ENCODE measurements at regions not wholly inside any gene's neighbourhood (a gene's known extent, or its start where the extent isn't known, plus 50 kb on each side); places are given as distances from the start of the nearest gene placed in this dataset.
"Not testable (repeated sequence)": the region's sequence is repeated elsewhere in the genome, so short reads cannot be mapped to it uniquely, and the experiment has no call there.

DNA sequence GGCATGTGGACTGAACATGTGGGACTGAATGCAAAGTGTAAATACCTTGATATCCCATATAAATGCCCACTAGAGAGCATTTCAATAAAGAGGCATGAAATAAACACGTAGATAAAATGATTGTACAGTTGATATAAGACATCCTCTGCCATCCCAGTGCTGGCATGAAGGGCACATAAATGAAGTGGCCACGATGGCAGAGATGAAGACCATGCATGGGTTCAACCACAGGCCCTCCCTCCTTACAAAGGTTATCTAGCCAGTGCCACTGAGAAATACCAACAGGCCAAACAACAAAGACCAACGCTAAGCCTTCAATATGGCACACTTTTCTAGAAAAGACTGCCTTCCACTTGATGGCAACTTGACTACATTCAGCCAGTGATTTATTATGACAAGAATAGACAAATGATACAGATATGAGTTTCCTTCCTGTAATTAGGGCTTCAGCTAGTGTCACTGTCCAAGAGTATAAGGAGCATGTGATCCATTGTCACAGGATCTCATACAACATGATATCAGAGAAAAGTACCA is 493.9 kb upstream of the MAP2 start:
- DNase-seq (ENCODE audit: low spot score) = no peak

DNA sequence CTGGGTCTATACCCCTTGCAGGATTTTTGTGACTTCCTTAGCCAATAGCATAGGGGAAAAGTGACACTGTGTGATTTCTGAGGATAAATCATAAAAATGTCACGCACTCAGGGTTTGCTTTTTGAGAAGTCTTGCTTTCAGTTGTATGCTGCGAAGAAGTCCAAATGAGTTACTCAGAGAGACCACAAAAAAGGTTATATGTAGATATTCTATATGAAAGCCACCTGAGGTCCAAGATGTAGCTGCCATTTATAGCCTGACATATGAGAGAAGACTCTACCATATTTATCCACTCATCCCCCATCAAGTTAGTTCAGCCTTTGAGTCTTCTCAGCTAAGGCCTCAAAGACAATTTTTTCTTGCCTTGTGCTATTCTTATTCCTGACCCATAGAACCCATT is 488.3 kb upstream of the MAP2 start:
- DNase-seq (ENCODE audit: low spot score) = no peak

DNA sequence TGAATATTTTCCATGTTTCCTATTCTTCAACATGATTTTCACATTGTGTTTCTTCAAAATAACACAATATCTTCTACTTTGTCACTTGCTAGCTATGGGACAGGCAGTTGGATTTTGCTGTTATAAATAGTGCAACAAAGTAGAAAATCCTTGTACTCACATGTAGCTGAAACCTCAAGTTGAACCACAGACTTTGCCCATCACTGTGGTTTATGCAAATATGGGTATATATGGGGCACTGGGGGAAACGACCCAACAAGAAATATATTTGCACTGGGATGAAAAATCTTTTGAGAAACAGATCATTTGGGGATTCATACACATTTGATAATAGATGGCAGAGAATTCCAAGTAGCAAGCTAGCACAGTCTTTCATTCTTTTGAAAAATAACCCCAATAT is 486.3 kb upstream of the MAP2 start:
- no peak for DNase-seq (ENCODE audit: low spot score)

DNA sequence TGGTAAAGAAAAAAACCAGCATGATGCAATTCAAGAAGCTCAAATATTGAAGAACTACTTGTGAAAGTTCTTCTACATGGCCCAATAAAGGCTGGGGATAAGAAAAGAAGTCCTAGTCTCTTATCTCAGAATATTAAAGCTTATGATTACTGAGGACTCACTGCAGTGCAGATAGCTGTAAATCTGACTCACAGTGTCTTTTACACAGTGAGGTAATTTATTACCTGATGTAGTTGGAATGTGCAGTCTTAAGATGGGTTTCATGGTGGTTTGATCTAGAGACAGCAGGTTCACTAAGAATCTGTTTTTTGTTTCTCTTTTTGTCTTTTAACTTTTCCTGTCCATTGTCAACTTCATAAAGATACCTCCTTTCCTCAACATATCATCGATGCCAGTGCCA is 484.0 kb upstream of the MAP2 start:
- no peak for DNase-seq (ENCODE audit: low spot score)

DNA sequence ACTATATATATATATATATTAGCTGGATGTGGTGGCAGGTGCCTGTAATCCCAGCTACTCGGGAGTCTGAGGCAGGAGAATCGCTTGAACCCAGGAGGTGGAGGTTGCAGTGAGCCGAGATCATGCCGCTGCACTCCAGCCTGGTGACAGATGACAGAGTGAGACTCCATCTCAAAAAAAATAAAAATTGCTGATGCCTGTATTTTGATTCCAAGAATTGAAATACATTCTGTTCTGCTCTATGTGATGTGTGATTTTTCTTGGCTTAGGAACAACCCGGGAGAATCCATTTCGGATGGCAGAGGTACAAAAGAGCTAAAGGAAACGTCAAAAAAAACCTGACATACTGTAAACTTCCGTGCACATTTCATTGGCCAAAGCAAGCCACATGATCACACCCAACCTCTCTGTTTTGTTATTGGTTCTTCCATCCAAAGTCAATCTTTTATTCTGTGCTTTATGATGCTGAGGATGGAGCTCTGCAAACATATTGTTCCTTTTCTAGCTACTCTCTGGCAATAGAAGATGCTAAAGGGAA is 478.1 kb upstream of the MAP2 start:
- no peak for DNase-seq (ENCODE audit: low spot score)

DNA sequence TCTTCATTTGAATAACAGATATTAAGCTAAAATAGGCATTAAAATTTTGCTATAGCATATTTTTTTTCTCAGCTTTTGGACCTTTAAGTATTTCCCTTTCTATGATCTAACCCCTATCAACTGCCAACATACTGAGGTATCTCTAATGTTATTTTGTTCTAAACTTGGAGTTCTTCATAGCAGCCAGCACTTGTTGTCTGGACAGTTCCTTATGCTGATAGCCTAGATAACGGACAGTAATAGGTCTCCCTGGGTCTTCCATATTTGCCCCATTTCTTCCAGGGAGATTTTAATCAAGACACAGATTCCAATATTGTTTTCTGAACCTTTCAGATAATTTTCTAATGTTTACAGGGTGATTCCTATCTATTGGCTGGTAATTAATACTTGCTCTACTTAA is 475.8 kb upstream of the MAP2 start:
- DNase-seq (ENCODE audit: low spot score) = no peak

DNA sequence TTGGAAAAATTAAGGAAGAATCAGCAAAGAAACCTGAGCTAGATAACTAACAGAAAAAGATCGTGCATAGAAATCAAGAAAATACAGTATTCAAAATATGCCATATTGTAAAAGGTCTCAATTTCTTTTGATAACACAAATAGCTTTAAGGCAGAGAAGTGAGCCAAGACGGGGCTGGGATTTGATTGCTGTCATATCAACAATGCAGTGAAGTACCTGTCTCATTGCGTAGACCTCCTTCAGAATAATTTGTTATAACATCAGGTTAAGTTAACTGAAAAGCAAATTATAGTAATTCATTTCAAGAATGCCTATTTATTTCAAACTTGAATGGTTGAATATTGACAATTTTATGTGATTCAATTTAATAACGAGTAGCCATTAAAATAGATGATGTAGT is 453.8 kb upstream of the MAP2 start:
- DNase-seq (ENCODE audit: low spot score) = no peak

DNA sequence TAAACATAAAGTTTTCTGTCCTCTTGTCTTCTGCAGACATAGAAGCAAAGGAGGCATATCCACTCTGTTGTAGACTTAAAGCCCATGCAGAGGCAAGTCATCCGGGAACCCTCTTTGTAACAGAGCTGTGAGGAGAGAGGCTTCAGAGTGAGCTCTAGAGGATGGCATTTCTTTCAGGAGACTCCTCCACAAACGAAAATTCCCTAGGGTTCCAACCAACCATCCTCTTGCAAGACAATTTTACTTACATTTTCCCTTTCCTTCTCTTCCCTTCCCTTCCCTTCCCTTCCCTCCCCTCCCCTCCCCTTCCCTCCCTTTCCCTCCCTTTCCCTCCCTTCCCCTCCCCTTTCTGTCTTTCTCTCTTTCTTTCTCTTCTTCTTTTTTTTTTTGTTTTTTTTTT is 446.3 kb upstream of the MAP2 start:
- no peak for DNase-seq (ENCODE audit: low spot score)

DNA sequence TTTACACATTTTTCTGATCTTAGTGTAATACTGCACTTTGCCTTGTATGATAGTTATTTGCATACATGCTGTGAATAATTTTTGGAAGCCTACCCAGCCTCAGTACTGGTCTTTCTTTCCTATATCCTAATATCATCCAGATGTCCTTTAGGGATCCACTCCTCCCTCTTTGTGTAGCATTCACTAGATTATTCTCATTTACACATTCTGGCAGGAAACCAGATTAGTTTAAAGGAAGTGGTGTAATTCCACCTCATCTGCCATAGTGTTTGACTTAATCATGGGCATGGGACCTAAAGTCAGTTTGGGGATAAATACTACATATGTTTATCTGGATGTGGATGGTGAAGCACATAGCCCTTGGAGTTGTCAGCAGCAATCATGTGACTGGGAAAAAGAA is 444.9 kb upstream of the MAP2 start:
- no peak for DNase-seq (ENCODE audit: low spot score)

DNA sequence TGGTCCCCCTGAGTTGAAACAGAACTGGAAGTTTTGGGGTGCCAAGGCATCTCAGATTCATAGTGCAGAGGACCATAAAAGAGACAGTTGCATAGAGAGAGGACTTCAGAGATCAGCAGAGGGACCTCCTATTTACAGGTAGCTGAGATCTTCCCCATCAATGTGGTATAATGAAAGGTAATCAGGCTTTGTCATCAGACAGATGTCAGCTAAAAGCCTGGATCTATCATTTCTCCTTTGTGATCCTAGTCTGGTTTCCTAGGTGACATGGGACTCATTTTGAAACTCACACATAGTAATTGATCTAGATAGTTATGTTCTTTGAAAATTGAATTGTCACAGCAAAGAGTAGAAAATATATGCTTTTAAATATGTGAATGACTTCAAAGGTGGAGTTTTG is 443.5 kb upstream of the MAP2 start:
- no peak for DNase-seq (ENCODE audit: low spot score)

DNA sequence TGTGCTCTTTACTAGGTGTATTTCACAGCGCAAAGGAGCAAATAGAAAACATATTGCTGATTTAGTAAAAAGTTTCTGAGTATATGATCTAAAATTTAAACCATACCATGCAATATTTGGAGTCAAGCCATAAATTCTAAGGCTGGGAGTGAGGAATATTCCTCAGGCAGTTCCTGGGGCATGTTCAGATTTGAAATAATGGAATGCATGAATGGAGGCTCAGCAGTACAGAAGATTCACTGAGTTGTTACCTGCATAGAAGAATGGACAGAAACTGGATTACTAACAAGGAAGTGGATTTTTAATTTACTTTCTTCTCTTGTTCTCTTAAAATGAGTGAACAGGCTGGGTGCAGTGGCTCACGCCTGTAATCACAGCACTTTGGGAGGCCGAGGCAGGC is 441.0 kb upstream of the MAP2 start:
- DNase-seq (ENCODE audit: low spot score) = no peak

DNA sequence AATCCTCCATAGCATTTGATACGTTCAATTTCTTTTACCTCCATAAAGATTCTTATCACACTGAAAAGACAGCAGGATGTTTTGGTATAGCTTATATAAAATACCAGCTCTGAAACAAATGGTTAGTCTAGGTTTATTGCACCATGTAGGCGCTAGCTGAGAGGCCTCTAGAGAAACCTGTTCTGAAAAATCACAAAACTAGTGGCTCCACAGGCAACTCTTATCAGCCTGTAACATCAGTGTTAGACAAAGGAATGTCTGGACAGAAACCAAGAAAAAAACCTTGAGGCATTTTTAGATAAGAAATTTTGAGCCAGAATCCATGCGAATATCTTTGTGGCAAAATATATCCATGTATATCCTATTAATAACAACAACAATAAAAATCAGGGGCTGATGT is 440.4 kb upstream of the MAP2 start:
- no peak for DNase-seq (ENCODE audit: low spot score)

DNA sequence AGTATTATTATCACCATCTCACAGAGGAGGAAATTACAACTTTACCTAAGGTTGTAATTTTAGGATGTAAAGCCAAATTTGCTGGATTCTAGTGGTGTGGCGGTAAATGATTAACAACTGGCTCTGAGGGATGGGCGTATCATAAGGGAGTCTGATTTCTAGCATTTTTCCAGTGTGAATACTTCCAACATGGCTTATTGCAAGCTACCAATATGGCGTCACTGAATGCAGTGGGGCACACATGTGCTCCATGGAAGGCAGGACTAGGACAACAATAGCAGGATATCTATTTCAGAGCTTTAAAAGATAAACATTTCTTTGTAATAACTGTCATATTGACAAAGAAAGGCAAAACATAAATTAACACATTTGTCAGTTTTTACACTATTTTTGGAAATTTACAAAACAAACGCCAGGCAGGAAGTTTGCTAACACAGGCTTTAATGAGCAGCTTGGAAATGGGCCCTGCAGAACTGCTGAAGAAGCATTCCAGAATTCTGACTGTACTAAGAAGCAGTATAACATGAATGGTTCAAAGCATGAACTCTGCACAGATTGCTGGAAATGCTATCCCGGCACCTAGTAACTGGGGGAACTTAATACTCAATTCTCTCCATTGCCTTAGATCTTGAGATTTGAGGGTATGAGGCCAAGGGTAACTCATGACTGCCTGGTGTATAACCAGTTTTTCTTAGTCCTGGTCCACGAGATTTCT is 439.3 kb upstream of the MAP2 start:
- DNase-seq (ENCODE audit: low spot score) = no peak

DNA sequence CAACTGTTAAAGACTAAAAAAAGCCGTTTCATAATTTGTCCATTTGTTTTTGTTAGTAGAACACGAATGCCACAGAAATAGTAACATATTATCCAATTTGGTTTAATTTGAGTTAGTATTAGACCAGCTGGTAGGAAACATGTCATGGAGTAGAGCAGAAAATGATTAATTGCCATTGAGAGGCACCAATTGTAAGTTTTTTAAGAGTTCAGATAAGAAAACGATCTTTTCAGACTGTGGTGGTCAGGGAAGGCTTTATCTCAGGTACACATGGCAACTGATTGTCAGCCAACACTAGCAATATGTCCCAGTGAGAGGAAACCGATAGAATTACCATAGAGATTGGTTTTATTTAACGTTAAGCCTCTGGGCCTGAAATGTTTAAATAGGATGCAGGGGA is 438.2 kb upstream of the MAP2 start:
- no peak for DNase-seq (ENCODE audit: low spot score)

DNA sequence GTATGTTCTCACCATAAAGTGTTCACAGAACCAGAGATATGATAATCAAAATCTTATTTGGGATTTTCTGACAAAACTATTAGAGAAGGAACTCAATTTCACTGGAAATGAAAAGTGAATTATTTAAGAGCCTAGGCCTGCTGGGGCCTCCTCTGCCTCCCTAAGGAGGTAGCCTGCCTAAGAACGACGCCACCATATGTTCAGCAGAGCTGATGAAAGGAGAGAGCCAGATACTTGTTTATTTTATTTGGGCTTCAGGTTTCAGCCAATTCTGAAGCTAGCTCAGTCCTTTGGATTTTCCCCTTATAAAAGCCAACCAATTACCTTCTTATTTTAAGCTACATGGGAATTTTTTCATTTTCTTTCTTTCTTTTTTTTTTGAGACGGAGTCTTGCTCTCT is 433.1 kb upstream of the MAP2 start:
- no peak for DNase-seq (ENCODE audit: low spot score)

DNA sequence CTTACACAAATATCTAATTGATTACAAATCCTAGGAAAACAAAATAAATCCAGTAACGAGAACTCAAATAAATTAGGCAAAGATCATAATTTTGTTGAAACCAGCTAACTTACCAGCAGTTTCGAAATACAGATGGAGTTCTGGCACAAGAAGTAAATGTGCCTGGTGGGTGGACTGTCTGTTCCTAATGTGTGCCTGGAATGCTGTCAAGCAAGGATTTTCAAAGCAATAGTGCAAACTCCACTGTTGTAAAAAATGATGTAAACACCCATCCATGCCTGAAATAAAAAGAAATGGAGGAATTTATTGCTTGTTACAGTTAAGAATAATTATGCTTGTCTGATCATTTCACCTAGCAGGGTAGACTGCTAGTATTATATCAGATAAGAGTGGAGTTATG is 423.9 kb upstream of the MAP2 start:
- DNase-seq (ENCODE audit: low spot score) = no peak

DNA sequence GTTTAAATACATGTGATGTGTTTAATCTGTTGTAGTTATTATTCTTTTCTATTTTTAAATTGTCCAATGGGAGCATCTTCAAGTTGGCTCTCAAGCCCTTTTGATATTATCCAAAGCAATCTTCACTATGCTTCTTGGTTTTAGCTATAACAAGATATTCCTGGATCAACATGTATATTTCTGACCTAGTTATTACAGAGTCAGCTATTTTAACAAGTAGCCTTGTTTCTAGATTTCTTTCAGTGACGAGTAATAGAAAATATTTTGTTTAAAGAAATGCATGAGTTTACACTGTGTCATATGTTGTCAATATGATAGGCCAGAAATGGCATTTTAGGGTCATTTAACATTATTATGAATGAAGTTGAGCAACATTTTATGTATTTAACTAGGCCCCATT is 421.8 kb upstream of the MAP2 start:
- no peak for DNase-seq (ENCODE audit: low spot score)

DNA sequence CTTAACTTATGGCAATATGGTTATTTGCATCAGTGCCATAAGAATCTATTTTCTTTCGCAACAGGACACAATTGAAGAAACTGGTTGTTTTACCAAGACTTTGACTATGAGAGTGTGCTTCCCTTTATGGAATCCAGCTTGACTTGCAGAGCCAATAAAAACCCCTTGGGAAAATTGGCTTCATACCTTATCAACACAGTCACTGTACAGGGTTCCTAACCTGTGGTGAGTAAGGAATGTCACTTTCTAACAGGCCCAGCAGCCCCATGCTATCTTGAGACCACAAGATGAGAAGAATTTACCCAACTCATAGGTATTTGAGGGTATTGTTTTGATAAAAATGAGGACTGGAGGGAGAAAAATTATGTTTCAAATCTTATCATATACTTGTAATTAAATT is 418.5 kb upstream of the MAP2 start:
- no peak for DNase-seq (ENCODE audit: low spot score)

DNA sequence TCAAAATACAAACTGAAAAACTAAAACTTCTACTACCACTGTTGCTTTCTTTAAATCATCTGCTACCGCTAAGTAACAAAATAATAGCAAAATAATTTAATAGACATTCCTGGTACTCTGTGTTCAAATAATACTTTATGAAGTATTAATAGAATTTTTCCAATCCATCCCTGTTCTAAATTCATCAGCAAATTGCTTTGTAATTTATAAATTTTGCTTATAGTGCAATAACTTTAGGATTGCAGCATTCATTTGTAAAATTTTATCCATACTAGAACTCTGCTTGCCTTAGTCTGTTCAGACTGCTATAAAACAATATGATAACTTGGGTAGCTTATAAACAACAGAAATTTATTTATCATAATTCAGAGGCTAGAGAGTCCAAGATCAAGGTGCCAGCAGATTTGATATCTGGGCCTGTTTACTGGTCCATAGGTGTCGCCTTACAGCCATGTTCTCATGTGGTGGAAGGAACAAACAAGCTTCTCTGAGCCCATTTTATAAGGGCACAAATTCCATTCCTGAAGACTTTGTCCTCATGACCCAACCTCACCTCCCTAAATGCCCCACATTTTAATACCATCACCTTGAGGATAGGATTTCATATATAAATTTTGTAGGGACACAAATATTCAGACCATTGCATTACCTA is 415.1 kb upstream of the MAP2 start:
- no peak for DNase-seq (ENCODE audit: low spot score)

DNA sequence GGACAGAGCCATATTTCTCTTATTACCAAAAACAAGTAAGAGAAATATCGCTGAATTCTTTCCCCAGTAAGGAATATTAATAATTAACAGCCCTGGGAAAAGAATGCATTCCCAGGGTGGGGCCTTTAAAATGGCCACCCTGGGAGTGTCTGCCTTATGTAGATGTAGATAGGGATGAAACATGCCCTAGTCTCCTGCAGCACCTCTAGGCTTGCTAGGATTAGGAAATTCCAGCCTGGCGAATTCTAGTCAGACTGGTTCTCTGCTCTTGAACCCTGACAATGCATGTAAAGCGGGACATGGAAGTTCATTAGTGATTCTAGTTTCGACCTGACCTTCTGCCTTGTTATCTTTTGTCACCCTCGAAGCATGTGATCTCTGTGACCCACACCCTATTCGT is 405.2 kb upstream of the MAP2 start:
- DNase-seq (ENCODE audit: low spot score) = not testable (repeated sequence)

DNA sequence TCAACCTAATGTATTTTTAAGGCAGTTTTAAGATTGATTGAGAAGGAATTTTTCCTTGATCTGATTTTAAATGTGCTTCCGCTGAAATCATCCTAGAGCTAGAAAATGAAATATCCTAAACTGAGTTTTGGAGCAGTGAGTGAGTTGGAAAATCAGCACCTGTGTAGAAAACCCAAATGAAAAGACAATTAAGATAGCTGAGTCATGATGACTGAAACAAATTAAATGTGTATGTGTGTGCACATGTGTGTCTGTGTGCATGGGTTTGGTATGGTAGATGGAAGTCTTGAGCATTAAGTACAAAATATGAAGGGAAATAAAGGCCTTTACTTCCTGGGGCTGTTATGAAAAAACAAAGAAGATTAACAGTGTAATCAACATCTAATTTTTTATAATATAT is 394.6 kb upstream of the MAP2 start:
- DNase-seq (ENCODE audit: low spot score) = no peak

DNA sequence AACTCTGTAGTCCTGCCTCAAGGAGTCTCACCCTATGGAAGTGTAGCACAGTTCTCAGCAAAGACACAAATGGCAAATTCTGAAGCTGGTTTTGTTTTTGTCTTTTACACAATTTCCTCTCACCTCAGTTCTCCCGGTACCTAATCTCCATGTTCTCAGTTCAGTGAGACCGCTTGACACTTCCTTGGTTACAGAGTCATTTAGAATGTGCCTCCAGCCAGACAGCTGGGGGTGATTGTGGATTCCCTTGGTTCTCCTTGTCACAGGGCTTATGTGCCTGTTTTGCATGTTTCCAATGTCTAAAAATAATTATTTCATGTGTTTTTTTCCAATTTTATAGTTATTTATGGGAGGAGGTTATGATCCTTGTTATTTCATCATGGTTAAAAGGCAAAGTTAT is 379.5 kb upstream of the MAP2 start:
- DNase-seq (ENCODE audit: low spot score) = no peak

DNA sequence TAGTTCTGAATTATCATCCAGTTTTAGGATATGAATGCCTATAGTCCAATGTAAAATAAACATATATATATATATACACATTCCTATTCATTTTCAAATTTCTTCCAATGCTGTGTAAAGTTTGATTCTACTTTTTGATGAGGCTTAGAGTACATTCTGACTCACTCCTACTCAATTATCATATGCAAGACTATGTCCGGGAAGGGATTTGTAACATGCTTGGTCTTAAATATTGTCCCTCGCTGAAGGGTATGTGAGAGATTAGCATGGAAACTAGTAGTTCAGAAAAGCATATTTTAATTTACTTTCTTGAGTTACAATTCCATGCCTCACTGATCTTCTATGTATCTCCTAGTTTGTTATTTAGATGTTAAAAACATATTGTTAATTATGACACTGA is 377.7 kb upstream of the MAP2 start:
- DNase-seq (ENCODE audit: low spot score) = no peak

DNA sequence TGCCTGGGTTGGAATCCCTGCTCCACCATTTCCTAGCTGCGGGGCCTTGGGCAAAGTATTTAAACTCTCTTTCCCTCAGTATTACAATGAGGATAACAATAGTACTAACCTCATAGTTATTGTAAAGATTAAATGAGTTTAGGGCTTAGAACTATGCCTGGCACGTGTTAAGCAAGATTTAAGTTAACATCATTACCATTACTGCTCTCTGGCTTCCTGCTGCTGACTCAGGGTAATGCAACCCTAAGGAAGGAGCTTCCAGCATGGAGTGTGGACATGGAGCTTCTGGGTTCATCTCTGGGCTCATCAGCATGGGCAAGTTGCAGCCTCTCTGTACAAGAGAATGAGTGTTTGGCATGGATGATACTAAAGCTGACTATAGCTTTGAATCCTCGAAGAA is 374.2 kb upstream of the MAP2 start:
- DNase-seq (ENCODE audit: low spot score) = no peak

Measured in CD4-positive, alpha-beta T cell treated with Interleukin-6 at 100 ng/mL for 8 hours (primary cell).